KMS-11 (cell line): ENCODE measurements at regions not wholly inside any gene's neighbourhood (a gene's known extent, or its start where the extent isn't known, plus 50 kb on each side); places are given as distances from the start of the nearest gene placed in this dataset.

Experiments
- H2AFZ ChIP-seq: fragments of 200-600 bp; sonication (generic); 2 replicates; pipeline ENCODE4 v1.6.1; 2016; ENCODE audit warnings: antibody characterized with exemption, mixed run types, low read depth
- H3K27ac ChIP-seq: fragments of 200-600 bp; sonication (generic); 2 replicates; pipeline ENCODE4 v1.6.1; 2016; ENCODE audit warnings: mild to moderate bottlenecking, mixed run types
- H3K27me3 ChIP-seq: fragments of 200-600 bp; sonication (generic); 2 replicates; pipeline ENCODE4 v1.6.1; 2017; ENCODE audit warnings: mild to moderate bottlenecking, low read depth, mixed run types, moderate library complexity; ENCODE audit not compliant: insufficient read depth
- H3K36me3 ChIP-seq: fragments of 200-600 bp; sonication (generic); 2 replicates; pipeline ENCODE4 v1.6.1; 2017; ENCODE audit warnings: mild to moderate bottlenecking, mixed run types; ENCODE audit not compliant: insufficient read depth
- H3K4me1 ChIP-seq: fragments of 200-600 bp; sonication (generic); 2 replicates; pipeline ENCODE4 v1.6.1; 2016; ENCODE audit warnings: mild to moderate bottlenecking, low read depth, mixed run types; ENCODE audit not compliant: poor library complexity, severe bottlenecking
- H3K4me2 ChIP-seq: fragments of 200-600 bp; sonication (generic); 2 replicates; pipeline ENCODE4 v1.7.0; 2016; ENCODE audit warnings: mild to moderate bottlenecking, mixed run types
- H3K4me3 ChIP-seq: fragments of 200-600 bp; sonication (generic); IDR thresholded peaks from 2 replicates; pipeline ENCODE4 v1.6.1; 2017; ENCODE audit warnings: low read depth, low read length, mixed read lengths; ENCODE audit not compliant: insufficient read depth
- H3K79me2 ChIP-seq: fragments of 200-600 bp; sonication (generic); 2 replicates; pipeline ENCODE4 v1.6.1; 2016; ENCODE audit warnings: low read depth, mixed run types; ENCODE audit not compliant: insufficient read depth
- H3K9ac ChIP-seq: fragments of 200-600 bp; sonication (generic); 2 replicates; pipeline ENCODE4 v1.6.1; 2016; ENCODE audit warnings: mild to moderate bottlenecking, mixed run types
- H4K20me1 ChIP-seq: fragments of 200-600 bp; sonication (generic); 2 replicates; pipeline ENCODE4 v1.6.1; 2016; ENCODE audit warnings: mild to moderate bottlenecking, mixed run types; ENCODE audit not compliant: insufficient read depth
- CTCF ChIP-seq: fragments of 200-600 bp; sonication (generic); conservative IDR thresholded peaks from 2 replicates; pipeline ENCODE4 v1.6.1; 2017; ENCODE audit warnings: low read depth, mild to moderate bottlenecking, antibody characterized with exemption, low read length, moderate library complexity, mixed read lengths

- Histone ChIP-seq H3K4me1 (no peaks in the 10 kb centered on the region), H4K20me1 (no peaks in the 10 kb centered on the region), H3K79me2 (no peaks in the 10 kb centered on the region), H3K9ac (no peak overlapping the region), H2AFZ (no peak overlapping the region), H3K27me3 (no peaks in the 10 kb centered on the region), H3K4me3 (no peak overlapping the region), H3K4me2 (no peak overlapping the region), H3K27ac (no peak overlapping the region), H3K36me3 (no peaks in the 10 kb centered on the region)
- TF ChIP-seq CTCF = no peak
Observed at GRCh38 chr3:23114432-23114831, 88.7 kb upstream of the UBE2E2 start.

GRCh38 chr3:23115171-23115877 lies 87.8 kb upstream of the UBE2E2 start:
- Histone ChIP-seq H3K4me1 (no peaks in the 10 kb centered on the region), H3K27ac (no peak overlapping the region), H4K20me1 (no peaks in the 10 kb centered on the region), H3K79me2 (no peaks in the 10 kb centered on the region), H3K27me3 (no peaks in the 10 kb centered on the region), H3K4me2 (no peak overlapping the region), H3K4me3 (no peak overlapping the region), H3K36me3 (no peaks in the 10 kb centered on the region), H3K9ac (no peak overlapping the region), H2AFZ (no peak overlapping the region)
- TF ChIP-seq CTCF = no peak

GRCh38 chr3:23116081-23116837 lies 86.9 kb upstream of the UBE2E2 start:
- TF ChIP-seq CTCF = no peak
- H3K27me3 ChIP-seq = no peaks in the 10 kb centered on the region
- no peak overlapping the region for H3K9ac ChIP-seq
- no peaks in the 10 kb centered on the region for H3K4me1 ChIP-seq
- H3K4me2 ChIP-seq = no peak overlapping the region
- no peak overlapping the region for H3K27ac ChIP-seq
- no peak overlapping the region for H3K4me3 ChIP-seq
- H4K20me1 ChIP-seq = no peaks in the 10 kb centered on the region
- no peaks in the 10 kb centered on the region for H3K36me3 ChIP-seq
- H2AFZ ChIP-seq = no peak overlapping the region
- H3K79me2 ChIP-seq = no peaks in the 10 kb centered on the region

- H3K4me2 ChIP-seq = no peak overlapping the region
- no peak overlapping the region for H3K4me3 ChIP-seq
- H4K20me1 ChIP-seq = no peaks in the 10 kb centered on the region
- H3K4me1 ChIP-seq = no peaks in the 10 kb centered on the region
- H2AFZ ChIP-seq = no peak overlapping the region
- no peak overlapping the region for H3K27ac ChIP-seq
- TF ChIP-seq CTCF = no peak
- H3K9ac ChIP-seq = no peak overlapping the region
- no peaks in the 10 kb centered on the region for H3K36me3 ChIP-seq
- H3K27me3 ChIP-seq = no peaks in the 10 kb centered on the region
- H3K79me2 ChIP-seq = no peaks in the 10 kb centered on the region
Observed at GRCh38 chr3:23117856-23118255, 85.3 kb upstream of the UBE2E2 start.
